Neural cell (in vitro differentiated cells): ENCODE measurements at regions not wholly inside any gene's neighbourhood (a gene's known extent, or its start where the extent isn't known, plus 50 kb on each side); places are given as distances from the start of the nearest gene placed in this dataset.
"Not testable (repeated sequence)": the region's sequence is repeated elsewhere in the genome, so short reads cannot be mapped to it uniquely, and the experiment has no call there.

Experiments used
- H2AFZ ChIP-seq: fragments of 200-600, 300-800 bp; sonication (generic), shearing (Covaris generic); 2 replicates; pipeline ENCODE4 v1.6.0; 2014; ENCODE audit warnings: low read depth, mild to moderate bottlenecking, antibody characterized with exemption, low read length, moderate library complexity
- H3F3A ChIP-seq: fragments of 200-600 bp; shearing (Covaris generic); 2 replicates; pipeline ENCODE4 v1.6.1; 2016; ENCODE audit warnings: mild to moderate bottlenecking, moderate library complexity, mixed read lengths, antibody characterized with exemption, low read length; ENCODE audit not compliant: insufficient read depth, poor library complexity, severe bottlenecking
- H3K27ac ChIP-seq: fragments of 200-600, 300-800 bp; sonication (generic), shearing (Covaris generic); 2 replicates; pipeline ENCODE4 v1.5.1; 2014; ENCODE audit warnings: mild to moderate bottlenecking, low read length, moderate library complexity
- H3K27me3 ChIP-seq: fragments of 300-800, 200-600 bp; sonication (generic), shearing (Covaris generic); 2 replicates; pipeline ENCODE4 v1.6.0; 2014; ENCODE audit warnings: mild to moderate bottlenecking, low read depth, low read length, moderate library complexity; ENCODE audit not compliant: insufficient read depth
- H3K36me3 ChIP-seq: fragments of 300-800, 200-600 bp; sonication (generic), shearing (Covaris generic); 2 replicates; pipeline ENCODE4 v1.5.1; 2014; ENCODE audit warnings: mild to moderate bottlenecking, antibody characterized with exemption, low read length, moderate library complexity; ENCODE audit not compliant: insufficient read depth
- H3K4me2 ChIP-seq: fragments of 300-800, 200-600 bp; sonication (generic), shearing (Covaris generic); 2 replicates; pipeline ENCODE4 v1.6.0; 2014; ENCODE audit warnings: mild to moderate bottlenecking, low read length
- H3K4me3 ChIP-seq: fragments of 300-800, 200-600 bp; sonication (generic), shearing (Covaris generic); 2 replicates; pipeline ENCODE4 v1.5.1; 2014; ENCODE audit warnings: mild to moderate bottlenecking, low read length, moderate library complexity
- H3K79me2 ChIP-seq: fragments of 200-600 bp; shearing (Covaris generic); replicated peaks from 2 replicates; pipeline ENCODE4 v1.6.0; 2014; ENCODE audit warnings: mild to moderate bottlenecking, low read length, moderate library complexity; ENCODE audit not compliant: insufficient read depth
- H3K9ac ChIP-seq: fragments of 300-800, 200-600 bp; sonication (generic), shearing (Covaris generic); 2 replicates; pipeline ENCODE4 v1.6.1; 2016; ENCODE audit warnings: mild to moderate bottlenecking, low read length, mixed read lengths
- H3K9me2 ChIP-seq: fragments of 200-600 bp; shearing (Covaris generic); 2 replicates; pipeline ENCODE4 v1.6.1; 2016; ENCODE audit warnings: mild to moderate bottlenecking, low read length, mixed read lengths; ENCODE audit not compliant: insufficient read depth
- H3K9me3 ChIP-seq: fragments of 200-600, 300-800 bp; sonication (generic), shearing (Covaris generic); 2 replicates; pipeline ENCODE4 v1.6.1; 2016; ENCODE audit warnings: mild to moderate bottlenecking, mixed run types, low read length, moderate library complexity, mixed read lengths
- H4K20me1 ChIP-seq: fragments of 200-600 bp; shearing (Covaris generic); 2 replicates; pipeline ENCODE4 v1.6.1; 2016; ENCODE audit warnings: mild to moderate bottlenecking, mixed run types; ENCODE audit not compliant: insufficient read depth

- not testable (repeated sequence) for H3K4me3 ChIP-seq, H3K9ac ChIP-seq, H4K20me1 ChIP-seq
These were observed 213.9 kb downstream of the SPATA31A6 start for GRCh38 chr9:42397336-42397735.

GRCh38 chr9:42402919-42403318 is 219.5 kb downstream of the SPATA31A6 start:
- not testable (repeated sequence) for H3K36me3 ChIP-seq, H3K9me2 ChIP-seq, H4K20me1 ChIP-seq, H3K9me3 ChIP-seq, H3F3A ChIP-seq, H2AFZ ChIP-seq, H3K9ac ChIP-seq, H3K27me3 ChIP-seq, H3K27ac ChIP-seq, H3K4me3 ChIP-seq, H3K4me2 ChIP-seq, H3K79me2 ChIP-seq

More at GRCh38 chr9:42397336-42397735, 213.9 kb downstream of the SPATA31A6 start:
- H3K9me3 ChIP-seq, H3K4me2 ChIP-seq, H3K79me2 ChIP-seq, H3K36me3 ChIP-seq, H3K9me2 ChIP-seq, H3K27me3 ChIP-seq, H3K27ac ChIP-seq, H3F3A ChIP-seq, H2AFZ ChIP-seq: not testable (repeated sequence)

DNA sequence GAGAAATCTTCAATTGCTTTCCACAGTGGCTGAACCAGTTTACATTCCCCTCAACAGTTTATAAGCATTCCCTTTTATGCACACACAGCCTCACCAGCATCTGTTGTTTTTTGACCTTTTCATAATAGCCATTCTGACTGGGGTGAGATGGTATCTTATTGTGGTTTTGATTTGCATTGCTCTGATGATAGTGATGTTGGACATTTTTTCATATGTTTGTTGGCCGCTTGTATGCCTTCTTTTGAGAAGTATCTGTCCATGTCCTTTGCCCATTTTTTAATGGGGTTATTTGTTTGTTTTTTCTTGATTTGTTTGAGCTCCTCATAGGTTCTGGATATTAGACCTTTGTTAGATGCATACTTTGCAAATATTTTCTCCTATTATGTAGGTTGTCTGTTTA is 226.1 kb downstream of the SPATA31A6 start:
- not testable (repeated sequence) for H3K36me3 ChIP-seq

DNA sequence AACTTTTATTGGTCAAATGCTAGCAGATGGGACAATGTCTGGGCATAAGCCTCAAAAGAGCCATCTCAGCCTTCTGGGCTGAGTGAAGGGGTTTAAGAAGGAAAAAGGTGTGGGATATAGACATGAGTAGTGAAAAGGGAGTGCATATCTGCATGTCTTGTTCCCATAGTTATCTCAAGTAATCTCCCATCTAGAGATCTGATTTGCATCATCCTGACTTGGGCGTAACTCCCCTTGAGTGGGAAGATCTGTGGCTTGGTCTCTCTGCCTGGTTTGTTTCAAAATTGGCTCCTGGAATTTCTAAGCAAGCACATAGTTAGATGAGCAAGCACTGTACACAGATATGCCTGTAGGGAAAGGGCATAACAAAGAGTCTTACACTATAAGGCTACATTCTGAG is 228.9 kb downstream of the SPATA31A6 start:
- H3K4me2 ChIP-seq, H3K79me2 ChIP-seq, H3K9me2 ChIP-seq, H3K27ac ChIP-seq, H4K20me1 ChIP-seq, H3K9me3 ChIP-seq, H3K36me3 ChIP-seq, H3K4me3 ChIP-seq, H3F3A ChIP-seq, H2AFZ ChIP-seq, H3K27me3 ChIP-seq, H3K9ac ChIP-seq: not testable (repeated sequence)

More for the DNA sequence above, 226.1 kb downstream of the SPATA31A6 start:
- H3K9me3 ChIP-seq, H3F3A ChIP-seq, H3K9me2 ChIP-seq, H3K4me3 ChIP-seq, H3K79me2 ChIP-seq, H2AFZ ChIP-seq, H3K4me2 ChIP-seq, H3K9ac ChIP-seq, H3K27me3 ChIP-seq, H4K20me1 ChIP-seq, H3K27ac ChIP-seq: not testable (repeated sequence)

DNA sequence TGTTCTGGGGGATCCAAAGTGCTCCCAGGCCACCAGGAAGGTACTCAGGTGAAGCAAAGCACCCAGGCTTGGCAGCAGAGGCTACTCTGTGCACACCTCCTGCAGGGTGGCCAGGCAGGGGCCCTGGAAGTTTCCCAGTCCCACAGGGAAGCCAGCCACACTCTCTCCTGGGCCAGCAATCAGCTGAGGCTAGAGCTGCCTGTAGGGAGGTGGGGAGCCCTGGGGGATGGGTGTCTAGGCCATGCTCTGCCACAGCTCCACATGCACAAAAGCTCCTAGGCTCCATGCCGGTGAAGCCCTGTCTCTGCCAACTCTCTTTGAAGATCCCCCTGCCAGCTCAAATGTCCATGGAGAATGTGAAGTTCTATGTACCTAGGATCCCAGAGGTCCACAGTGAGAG is 231.4 kb downstream of the SPATA31A6 start:
- H3K9me3 ChIP-seq, H3K4me3 ChIP-seq, H3F3A ChIP-seq, H3K9ac ChIP-seq, H3K27me3 ChIP-seq, H3K36me3 ChIP-seq, H3K27ac ChIP-seq, H3K79me2 ChIP-seq, H3K9me2 ChIP-seq, H2AFZ ChIP-seq, H3K4me2 ChIP-seq, H4K20me1 ChIP-seq: not testable (repeated sequence)

DNA sequence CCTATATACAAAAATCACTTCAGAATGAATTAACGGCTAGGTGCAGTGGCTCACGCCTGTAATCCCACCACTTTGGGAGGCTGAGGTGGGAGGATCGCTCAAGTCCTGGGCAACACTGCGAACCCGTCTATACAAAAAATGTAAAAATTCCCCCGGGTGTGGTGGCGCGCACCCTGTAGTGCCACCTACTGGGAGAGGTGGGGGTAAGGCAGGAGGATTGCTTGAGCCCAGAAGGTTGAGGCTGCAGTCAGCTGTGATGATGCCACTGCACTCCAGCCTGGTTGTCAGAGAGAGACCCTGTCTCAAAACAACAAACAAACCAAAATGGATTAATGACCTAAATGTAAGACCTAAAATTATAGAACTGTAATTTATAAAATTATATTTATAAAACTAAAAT is 236.2 kb downstream of the SPATA31A6 start:
- H3K4me3 ChIP-seq, H3F3A ChIP-seq, H3K36me3 ChIP-seq, H2AFZ ChIP-seq, H3K27me3 ChIP-seq, H3K79me2 ChIP-seq, H3K9me3 ChIP-seq, H4K20me1 ChIP-seq, H3K27ac ChIP-seq, H3K9me2 ChIP-seq, H3K9ac ChIP-seq, H3K4me2 ChIP-seq: not testable (repeated sequence)

DNA sequence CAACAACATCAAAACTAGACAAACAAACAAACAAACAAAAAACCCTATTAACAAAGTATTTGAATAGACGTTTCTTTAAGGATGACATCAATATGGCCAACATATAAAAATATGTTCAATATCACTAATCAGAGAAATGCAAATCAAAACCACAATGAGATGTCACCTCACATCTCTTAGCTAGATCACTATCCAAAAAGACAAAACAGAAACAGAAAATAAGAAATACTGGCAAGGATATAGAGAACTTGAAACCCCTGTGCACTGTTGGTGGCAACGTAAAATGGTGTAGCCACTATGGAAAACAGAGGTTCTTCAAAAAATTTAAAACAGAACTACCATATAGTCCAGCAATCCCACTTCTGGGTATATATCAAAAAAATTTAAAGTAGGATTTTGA is 236.9 kb downstream of the SPATA31A6 start:
- H3K4me2 ChIP-seq: not testable (repeated sequence)

DNA sequence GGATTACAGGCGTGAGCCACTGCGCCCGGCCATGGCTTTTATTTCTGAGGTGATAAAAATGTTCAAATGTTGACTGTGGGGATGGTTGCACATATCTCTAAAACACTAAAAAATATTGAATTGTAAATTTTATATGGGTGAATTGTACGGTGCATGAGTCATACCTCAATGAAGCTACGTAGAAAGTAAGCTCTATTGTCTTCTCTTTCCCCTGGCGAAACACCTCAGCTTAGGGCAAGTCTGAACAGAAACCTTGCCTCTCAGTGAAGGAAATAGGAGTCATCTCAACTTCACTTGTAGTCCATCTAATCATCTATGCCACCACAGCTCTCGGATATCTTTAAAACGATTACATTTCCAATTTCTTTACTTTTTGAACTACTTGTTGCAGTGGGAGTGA is 238.2 kb downstream of the SPATA31A6 start:
- not testable (repeated sequence) for H3K79me2 ChIP-seq, H3F3A ChIP-seq, H3K4me2 ChIP-seq, H3K4me3 ChIP-seq, H2AFZ ChIP-seq, H4K20me1 ChIP-seq, H3K36me3 ChIP-seq, H3K27ac ChIP-seq, H3K9me3 ChIP-seq, H3K9me2 ChIP-seq, H3K27me3 ChIP-seq, H3K9ac ChIP-seq

More for the DNA sequence above, 236.9 kb downstream of the SPATA31A6 start:
- not testable (repeated sequence) for H3K79me2 ChIP-seq, H2AFZ ChIP-seq, H3K9me2 ChIP-seq, H3K27ac ChIP-seq, H3K27me3 ChIP-seq, H3F3A ChIP-seq, H3K4me3 ChIP-seq, H3K36me3 ChIP-seq, H3K9me3 ChIP-seq, H3K9ac ChIP-seq, H4K20me1 ChIP-seq
